HepG2 (cell line): ENCODE measurements at regions not wholly inside any gene's neighbourhood (a gene's known extent, or its start where the extent isn't known, plus 50 kb on each side); places are given as distances from the start of the nearest gene placed in this dataset.

Experiments used
- ATAC-seq: fragments of 200-7000 bp; cut with Tn5 transposase; 3 replicates; pipeline ENCODE4 v1.9.1; 2020; ENCODE audit warnings: mild to moderate bottlenecking, moderate library complexity
- BruUV-seq: library from RNA; stranded (reverse); fragments of 400-500 nt; replicated peaks from 2 replicates; lab custom pipeline; 2021; lab: Mats Ljungman, UMichigan
- CTCF ChIA-PET: fragments of 300-600 bp; formaldehyde crosslinking; extraction: SDS; loops from one replicate; lab custom pipeline; 2021; ENCODE audit warnings: low total read pairs, inconsistent platforms, low intra/inter-chr PET ratio; lab: Yijun Ruan, JAX
- POLR2A ChIA-PET: fragments of 350-600 bp; sonication (Branson Sonifier 250); formaldehyde crosslinking; loops from one replicate; lab custom pipeline; 2020; ENCODE audit warnings: antibody characterized with exemption, inconsistent platforms; lab: Yijun Ruan, JAX
- DNase-seq: peaks from one replicate; pipeline ENCODE4 v3.0.0-alpha.2; 2015; ENCODE audit warnings: low spot score
- FAIRE-seq: peaks from 3 replicates; lab custom pipeline; 2011; peaks lifted over from hg19 to GRCh38; lab: Jason Lieb, UNC
- H2AFZ ChIP-seq: one replicate; pipeline ENCODE4 v1.6.1; 2011; ENCODE audit warnings: low read length, inconsistent platforms
- H3K27ac ChIP-seq: fragments of 300-600 bp; 3 replicates; pipeline ENCODE4 v1.8.0; 2011; ENCODE audit warnings: mixed run types, mild to moderate bottlenecking, mixed read lengths, low read length, inconsistent platforms; ENCODE audit not compliant: insufficient read depth; ENCODE audit errors: extremely low read length
- H3K27me3 ChIP-seq, 2 experiments: fragments of 200-600 bp in 1 of 2; 2 replicates in 1 of 2; 3 replicates in 1 of 2; pipeline versions ENCODE4 v1.6.0 to v1.8.0; 2011; ENCODE audit warnings: low read length in 2 of 2, mild to moderate bottlenecking in 2 of 2, moderate library complexity in 2 of 2, inconsistent platforms in 1 of 2; ENCODE audit not compliant: insufficient read depth in 2 of 2, control insufficient read depth in 1 of 2
- H3K36me3 ChIP-seq, 2 experiments: fragments of 200-600 bp in 1 of 2; replicated peaks in 1 of 2; 2 replicates in 1 of 2; 3 replicates in 1 of 2; pipeline versions ENCODE4 v1.5.1 to v1.8.0; 2011; ENCODE audit warnings: low read length in 2 of 2, inconsistent platforms in 1 of 2; ENCODE audit not compliant: insufficient read depth in 2 of 2, control insufficient read depth in 1 of 2
- H3K4me1 ChIP-seq: 2 replicates; pipeline ENCODE4 v1.5.1; 2012; ENCODE audit warnings: low read length, inconsistent platforms; ENCODE audit not compliant: insufficient read depth
- H3K4me2 ChIP-seq: 2 replicates; pipeline ENCODE4 v1.6.0; 2011; ENCODE audit warnings: low read depth, low read length, inconsistent platforms
- H3K4me3 ChIP-seq, 3 experiments: fragments of 200-600 bp in 1 of 3; sonication (generic), shearing (Covaris generic) in 1 of 3; replicated peaks in 1 of 3; 2 replicates each; pipeline ENCODE4 v1.5.1; 2011 to 2016; ENCODE audit warnings: low read length in 3 of 3, inconsistent platforms in 2 of 3, low read depth in 2 of 3, mild to moderate bottlenecking in 2 of 3, control low read depth in 1 of 3, mixed read lengths in 1 of 3; ENCODE audit not compliant: insufficient read depth in 1 of 3
- H3K79me2 ChIP-seq: one replicate; pipeline ENCODE4 v1.6.1; 2011; ENCODE audit warnings: low read length, inconsistent platforms; ENCODE audit not compliant: insufficient read depth
- H3K9ac ChIP-seq: 2 replicates; pipeline ENCODE4 v1.6.0; 2011; ENCODE audit warnings: mild to moderate bottlenecking, low read depth, low read length, inconsistent platforms; ENCODE audit not compliant: insufficient read depth
- H3K9me3 ChIP-seq: 2 replicates; pipeline ENCODE4 v1.5.1; 2012; ENCODE audit warnings: mild to moderate bottlenecking, low read length
- H4K20me1 ChIP-seq: 2 replicates; pipeline ENCODE4 v1.6.0; 2011; ENCODE audit warnings: inconsistent platforms, mild to moderate bottlenecking, low read length, moderate library complexity; ENCODE audit not compliant: insufficient read depth
- FOXM1 ChIP-seq: sonication (generic); formaldehyde crosslinking; IDR thresholded peaks from 2 replicates; pipeline ENCODE4 v1.5.0; 2020; ENCODE audit warnings: missing genetic modification reagents
- PHF20 ChIP-seq: sonication (generic); formaldehyde crosslinking; IDR thresholded peaks from 2 replicates; pipeline ENCODE4 v1.5.0; 2020; ENCODE audit warnings: mild to moderate bottlenecking, missing genetic modification reagents
- ZNF142 ChIP-seq: sonication (generic); formaldehyde crosslinking; IDR thresholded peaks from 2 replicates; pipeline ENCODE4 v1.4.0; 2020; ENCODE audit warnings: missing genetic modification reagents
- ZNF687 ChIP-seq: sonication (generic); formaldehyde crosslinking; IDR thresholded peaks from 2 replicates; pipeline ENCODE4 v1.5.1; 2020; ENCODE audit warnings: mild to moderate bottlenecking, missing genetic modification reagents, moderate library complexity
- ZNF703 ChIP-seq: sonication (generic); formaldehyde crosslinking; IDR thresholded peaks from 2 replicates; pipeline ENCODE4 v1.5.1; 2020; ENCODE audit warnings: missing genetic modification reagents, mild to moderate bottlenecking, moderate library complexity, borderline replicate concordance
- WGBS: methylation state at CpG from one replicate; pipeline ENCODE4 v1.1.6; 2017; ENCODE audit warnings: low lambda C conversion rate; 5-methylcytosine and 5-hydroxymethylcytosine counted together
- in situ Hi-C: cut with HindIII; loops from 2 replicates; pipeline ENCODE4 v1.10.0; 2017; ENCODE audit warnings: low pct_unique_long_range_greater_than_20kb; ENCODE audit not compliant: extremely low pct_ligation_motif_present
- intact Hi-C: fragments of 100-400 bp; cut with micrococcal nuclease; formaldehyde crosslinking; loops from one replicate; pipeline ENCODE4 v1.10.0; 2022; ENCODE audit not compliant: unreplicated experiment
- TF ChIP-seq, protein P1 (sequence below): sonication (generic); formaldehyde crosslinking; IDR thresholded peaks from 2 replicates; pipeline ENCODE4 v1.8.0; 2022; ENCODE audit warnings: low read depth, missing genetic modification reagents
- TF ChIP-seq, protein P2 (sequence below): sonication (generic); formaldehyde crosslinking; IDR thresholded peaks from 2 replicates; pipeline ENCODE4 v1.5.1; 2020; ENCODE audit warnings: missing genetic modification reagents, mild to moderate bottlenecking, borderline replicate concordance
- TF ChIP-seq, protein P3 (sequence below): sonication (generic); formaldehyde crosslinking; IDR thresholded peaks from 2 replicates; pipeline ENCODE4 v1.4.0; 2020; ENCODE audit warnings: mild to moderate bottlenecking, missing genetic modification reagents

DNA sequence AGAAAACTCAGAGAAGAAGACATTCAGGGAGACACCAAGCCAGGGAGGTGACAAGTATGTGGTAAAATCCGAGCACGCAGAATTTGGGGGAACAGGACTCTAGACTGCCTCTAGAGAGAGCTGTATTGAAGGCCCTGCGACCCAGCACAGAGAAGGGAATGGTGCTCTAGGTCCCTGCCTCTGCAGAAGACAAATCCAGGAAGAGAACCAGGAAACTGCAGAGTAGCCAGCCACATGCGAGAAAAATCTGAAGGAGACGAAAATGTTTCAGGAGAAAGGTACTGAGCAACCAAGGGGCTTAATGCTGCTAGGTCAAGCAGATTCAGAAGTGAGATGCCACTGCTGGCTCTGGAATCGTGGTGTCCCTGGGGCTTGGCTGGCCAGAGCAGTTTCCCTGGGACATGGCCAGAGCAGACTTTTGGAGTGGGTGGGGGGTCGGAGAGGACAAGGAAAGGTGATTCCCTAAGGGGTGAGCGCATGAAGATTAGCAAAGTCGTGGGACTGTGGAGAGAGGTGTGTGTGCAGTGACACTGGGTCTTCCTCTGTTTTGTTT, 158.0 kb upstream of the KLF6 start (continued):
- TF ChIP-seq, protein P1, sequence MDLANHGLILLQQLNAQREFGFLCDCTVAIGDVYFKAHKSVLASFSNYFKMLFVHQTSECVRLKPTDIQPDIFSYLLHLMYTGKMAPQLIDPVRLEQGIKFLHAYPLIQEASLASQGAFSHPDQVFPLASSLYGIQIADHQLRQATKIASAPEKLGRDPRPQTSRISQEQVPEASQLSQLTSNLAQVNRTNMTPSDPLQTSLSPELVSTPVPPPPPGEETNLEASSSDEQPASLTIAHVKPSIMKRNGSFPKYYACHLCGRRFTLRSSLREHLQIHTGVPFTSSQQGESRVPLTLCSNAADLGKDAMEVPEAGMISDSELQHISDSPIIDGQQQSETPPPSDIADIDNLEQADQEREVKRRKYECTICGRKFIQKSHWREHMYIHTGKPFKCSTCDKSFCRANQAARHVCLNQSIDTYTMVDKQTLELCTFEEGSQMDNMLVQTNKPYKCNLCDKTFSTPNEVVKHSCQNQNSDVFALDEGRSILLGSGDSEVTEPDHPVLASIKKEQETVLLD (CRISPR knock-in tag): no peak

DNA sequence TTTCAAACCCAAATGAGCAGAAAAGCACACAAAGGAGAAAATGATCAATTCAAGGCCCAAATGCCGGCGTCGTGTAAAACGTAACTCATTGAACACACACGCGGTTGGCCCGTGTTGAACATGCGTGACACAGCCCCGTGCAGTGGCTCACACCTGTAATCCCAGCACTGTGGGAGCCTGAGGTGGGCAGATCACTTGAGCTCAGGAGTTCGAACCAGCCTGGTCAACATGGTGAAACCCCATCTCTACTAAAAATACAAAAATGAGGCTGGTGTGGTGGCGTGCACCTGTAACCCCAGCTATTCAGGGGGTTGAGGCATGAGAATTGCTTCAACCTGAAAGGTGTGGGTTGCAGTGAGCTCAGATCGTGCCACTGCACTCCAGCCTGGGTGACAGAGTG, 156.7 kb upstream of the KLF6 start:
- BruUV-seq: no TSS peak
- no peak overlapping the region for H3K27ac ChIP-seq
- WGBS: 72% methylated on average over 12 of the region's 12 CpGs
- no peak overlapping the region for H2AFZ ChIP-seq
- DNase-seq: no peak
- ChIA-PET POLR2A (no interaction called here), CTCF (no interaction called here)
- intact Hi-C loops: no loop called here
- no peak for FAIRE-seq
- H3K9ac ChIP-seq: no peak overlapping the region
- H3K4me1 ChIP-seq: no peaks in the 10 kb centered on the region
- H3K4me2 ChIP-seq: no peak overlapping the region
- no peak overlapping the region for H3K4me3 ChIP-seq
- ATAC-seq: no peak
- no peaks in the 10 kb centered on the region for H3K36me3 ChIP-seq
- no peaks in the 10 kb centered on the region for H3K79me2 ChIP-seq
- no peaks in the 10 kb centered on the region for H4K20me1 ChIP-seq
- peaks cover 0 to 35% of the 10 kb centered on the region in 2 experiments; a peak in 2 of 5 replicates for H3K27me3 ChIP-seq
- in situ Hi-C loops: no loop called here
- H3K9me3 ChIP-seq: no peaks in the 10 kb centered on the region
- TF ChIP-seq ZNF703: no peak
- TF ChIP-seq, protein P2, sequence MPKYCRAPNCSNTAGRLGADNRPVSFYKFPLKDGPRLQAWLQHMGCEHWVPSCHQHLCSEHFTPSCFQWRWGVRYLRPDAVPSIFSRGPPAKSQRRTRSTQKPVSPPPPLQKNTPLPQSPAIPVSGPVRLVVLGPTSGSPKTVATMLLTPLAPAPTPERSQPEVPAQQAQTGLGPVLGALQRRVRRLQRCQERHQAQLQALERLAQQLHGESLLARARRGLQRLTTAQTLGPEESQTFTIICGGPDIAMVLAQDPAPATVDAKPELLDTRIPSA (CRISPR knock-in tag): no peak
- no peak for TF ChIP-seq FOXM1 (CRISPR knock-in tag)
- no peak for TF ChIP-seq ZNF687
- TF ChIP-seq, protein P3, sequence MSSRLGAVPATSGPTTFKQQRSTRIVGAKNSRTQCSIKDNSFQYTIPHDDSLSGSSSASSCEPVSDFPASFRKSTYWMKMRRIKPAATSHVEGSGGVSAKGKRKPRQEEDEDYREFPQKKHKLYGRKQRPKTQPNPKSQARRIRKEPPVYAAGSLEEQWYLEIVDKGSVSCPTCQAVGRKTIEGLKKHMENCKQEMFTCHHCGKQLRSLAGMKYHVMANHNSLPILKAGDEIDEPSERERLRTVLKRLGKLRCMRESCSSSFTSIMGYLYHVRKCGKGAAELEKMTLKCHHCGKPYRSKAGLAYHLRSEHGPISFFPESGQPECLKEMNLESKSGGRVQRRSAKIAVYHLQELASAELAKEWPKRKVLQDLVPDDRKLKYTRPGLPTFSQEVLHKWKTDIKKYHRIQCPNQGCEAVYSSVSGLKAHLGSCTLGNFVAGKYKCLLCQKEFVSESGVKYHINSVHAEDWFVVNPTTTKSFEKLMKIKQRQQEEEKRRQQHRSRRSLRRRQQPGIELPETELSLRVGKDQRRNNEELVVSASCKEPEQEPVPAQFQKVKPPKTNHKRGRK: no peak
- TF ChIP-seq PHF20: no peak
- no peak for TF ChIP-seq ZNF142 (CRISPR knock-in tag)
